Neural cell (in vitro differentiated cells): ENCODE measurements at regions not wholly inside any gene's neighbourhood (a gene's known extent, or its start where the extent isn't known, plus 50 kb on each side); places are given as distances from the start of the nearest gene placed in this dataset.
"Not testable (repeated sequence)": the region's sequence is repeated elsewhere in the genome, so short reads cannot be mapped to it uniquely, and the experiment has no call there.

Experiments used
- H2AFZ ChIP-seq: fragments of 200-600, 300-800 bp; sonication (generic), shearing (Covaris generic); 2 replicates; pipeline ENCODE4 v1.6.0; 2014; ENCODE audit warnings: low read depth, mild to moderate bottlenecking, antibody characterized with exemption, low read length, moderate library complexity
- H3F3A ChIP-seq: fragments of 200-600 bp; shearing (Covaris generic); 2 replicates; pipeline ENCODE4 v1.6.1; 2016; ENCODE audit warnings: mild to moderate bottlenecking, moderate library complexity, mixed read lengths, antibody characterized with exemption, low read length; ENCODE audit not compliant: insufficient read depth, poor library complexity, severe bottlenecking
- H3K27ac ChIP-seq: fragments of 200-600, 300-800 bp; sonication (generic), shearing (Covaris generic); 2 replicates; pipeline ENCODE4 v1.5.1; 2014; ENCODE audit warnings: mild to moderate bottlenecking, low read length, moderate library complexity
- H3K27me3 ChIP-seq: fragments of 300-800, 200-600 bp; sonication (generic), shearing (Covaris generic); 2 replicates; pipeline ENCODE4 v1.6.0; 2014; ENCODE audit warnings: mild to moderate bottlenecking, low read depth, low read length, moderate library complexity; ENCODE audit not compliant: insufficient read depth
- H3K36me3 ChIP-seq: fragments of 300-800, 200-600 bp; sonication (generic), shearing (Covaris generic); 2 replicates; pipeline ENCODE4 v1.5.1; 2014; ENCODE audit warnings: mild to moderate bottlenecking, antibody characterized with exemption, low read length, moderate library complexity; ENCODE audit not compliant: insufficient read depth
- H3K4me2 ChIP-seq: fragments of 300-800, 200-600 bp; sonication (generic), shearing (Covaris generic); 2 replicates; pipeline ENCODE4 v1.6.0; 2014; ENCODE audit warnings: mild to moderate bottlenecking, low read length
- H3K4me3 ChIP-seq: fragments of 300-800, 200-600 bp; sonication (generic), shearing (Covaris generic); 2 replicates; pipeline ENCODE4 v1.5.1; 2014; ENCODE audit warnings: mild to moderate bottlenecking, low read length, moderate library complexity
- H3K79me2 ChIP-seq: fragments of 200-600 bp; shearing (Covaris generic); replicated peaks from 2 replicates; pipeline ENCODE4 v1.6.0; 2014; ENCODE audit warnings: mild to moderate bottlenecking, low read length, moderate library complexity; ENCODE audit not compliant: insufficient read depth
- H3K9ac ChIP-seq: fragments of 300-800, 200-600 bp; sonication (generic), shearing (Covaris generic); 2 replicates; pipeline ENCODE4 v1.6.1; 2016; ENCODE audit warnings: mild to moderate bottlenecking, low read length, mixed read lengths
- H3K9me2 ChIP-seq: fragments of 200-600 bp; shearing (Covaris generic); 2 replicates; pipeline ENCODE4 v1.6.1; 2016; ENCODE audit warnings: mild to moderate bottlenecking, low read length, mixed read lengths; ENCODE audit not compliant: insufficient read depth
- H3K9me3 ChIP-seq: fragments of 200-600, 300-800 bp; sonication (generic), shearing (Covaris generic); 2 replicates; pipeline ENCODE4 v1.6.1; 2016; ENCODE audit warnings: mild to moderate bottlenecking, mixed run types, low read length, moderate library complexity, mixed read lengths
- H4K20me1 ChIP-seq: fragments of 200-600 bp; shearing (Covaris generic); 2 replicates; pipeline ENCODE4 v1.6.1; 2016; ENCODE audit warnings: mild to moderate bottlenecking, mixed run types; ENCODE audit not compliant: insufficient read depth
- EP300 ChIP-seq: fragments of 450-650 bp; conservative IDR thresholded peaks from 2 replicates; pipeline ENCODE4 v1.6.1; 2014; ENCODE audit warnings: antibody characterized with exemption, mild to moderate bottlenecking, moderate library complexity; ENCODE audit not compliant: poor library complexity, severe bottlenecking
- MXI1 ChIP-seq: fragments of 450-650 bp; conservative IDR thresholded peaks from 2 replicates; pipeline ENCODE4 v1.6.1; 2014; ENCODE audit warnings: antibody characterized with exemption, mild to moderate bottlenecking; ENCODE audit not compliant: poor library complexity, severe bottlenecking
- TAF1 ChIP-seq: IDR thresholded peaks from 2 replicates; pipeline ENCODE4 v1.6.1; 2012; ENCODE audit warnings: low read depth
- TF ChIP-seq, protein P1 (sequence below): IDR thresholded peaks from 2 replicates; pipeline ENCODE4 v1.6.1; 2012; ENCODE audit warnings: borderline replicate concordance
- TF ChIP-seq, protein P2 (sequence below): fragments of 450-650 bp; IDR thresholded peaks from 2 replicates; pipeline ENCODE4 v1.5.1; 2014; ENCODE audit warnings: antibody characterized with exemption, mild to moderate bottlenecking, moderate library complexity; ENCODE audit not compliant: poor library complexity, severe bottlenecking

DNA sequence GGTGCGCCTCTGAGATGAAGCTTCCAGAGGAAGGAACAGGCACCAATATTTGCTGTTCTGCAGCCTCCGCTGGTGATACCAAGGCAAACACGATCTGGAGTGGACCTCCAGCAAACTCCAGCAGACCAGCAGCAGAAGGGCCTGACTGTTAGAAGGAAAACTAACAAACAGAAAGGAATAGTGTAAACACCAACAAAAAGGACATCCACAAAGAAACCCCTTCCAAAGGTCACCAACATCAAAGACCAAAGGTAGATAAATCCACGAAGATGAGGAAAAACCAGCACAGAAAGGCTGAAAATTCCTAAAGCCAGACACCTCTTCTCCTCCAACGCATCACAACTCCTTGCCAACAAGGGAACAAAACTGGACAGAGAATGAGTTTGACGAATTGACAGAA lies 68.1 kb upstream of the LIPC start:
- not testable (repeated sequence) for H3K4me2 ChIP-seq, H3K4me3 ChIP-seq, H3K9me3 ChIP-seq, H4K20me1 ChIP-seq, H2AFZ ChIP-seq, H3K27ac ChIP-seq, H3K79me2 ChIP-seq, H3K27me3 ChIP-seq, H3K36me3 ChIP-seq, H3F3A ChIP-seq, H3K9me2 ChIP-seq, H3K9ac ChIP-seq

DNA sequence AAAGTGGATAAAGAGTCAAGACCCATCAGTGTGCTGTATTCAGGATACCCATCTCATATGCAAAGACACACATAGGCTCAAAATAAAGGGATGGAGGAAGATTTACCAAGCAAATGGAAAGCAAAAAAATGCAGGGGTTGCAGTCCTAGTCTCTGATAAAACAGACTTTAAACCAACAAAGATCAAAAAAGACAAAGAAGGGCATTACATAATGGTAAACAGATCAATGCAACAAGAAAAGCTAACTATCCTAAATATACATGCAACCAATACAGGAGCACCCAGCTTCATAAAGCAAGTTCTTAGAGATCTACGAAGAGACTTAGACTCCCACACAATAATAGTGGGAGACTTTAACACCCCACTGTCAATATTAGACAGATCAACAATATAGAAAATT lies 66.7 kb upstream of the LIPC start:
- not testable (repeated sequence) for H3K9me2 ChIP-seq, H2AFZ ChIP-seq, H3K4me3 ChIP-seq, H3F3A ChIP-seq, H3K4me2 ChIP-seq, H3K36me3 ChIP-seq, H3K79me2 ChIP-seq, H3K9me3 ChIP-seq, H3K27ac ChIP-seq, H3K27me3 ChIP-seq, H4K20me1 ChIP-seq, H3K9ac ChIP-seq

DNA sequence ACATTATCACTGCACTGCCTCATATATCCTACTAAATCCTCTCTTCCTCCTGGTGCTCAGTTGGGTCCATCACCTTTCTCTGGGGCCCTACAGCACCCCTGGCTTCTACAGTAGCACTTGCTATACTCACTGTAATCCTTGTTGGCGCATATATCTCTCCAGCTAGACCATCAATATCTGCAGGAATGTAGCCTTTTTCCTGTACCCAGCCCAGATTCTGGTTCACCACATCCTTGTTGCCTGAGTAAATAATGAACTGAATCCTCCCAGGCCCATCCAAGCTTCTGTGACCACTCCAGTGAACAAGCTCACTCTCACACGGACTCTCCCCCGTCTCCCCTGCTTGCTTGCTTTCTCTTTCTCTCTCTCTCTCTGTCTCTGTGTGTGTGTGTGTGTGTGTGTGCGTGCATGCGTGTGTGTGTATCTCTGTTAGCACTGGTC lies 62.5 kb upstream of the LIPC start:
- no peaks in the 10 kb centered on the region for H3K36me3 ChIP-seq
- peaks cover 4% of the 10 kb centered on the region for H3K9me3 ChIP-seq
- no peaks in the 10 kb centered on the region for H3K27me3 ChIP-seq
- H3F3A ChIP-seq: no peaks in the 10 kb centered on the region
- H2AFZ ChIP-seq: no peak overlapping the region
- H4K20me1 ChIP-seq: no peaks in the 10 kb centered on the region
- H3K4me2 ChIP-seq: no peak overlapping the region
- H3K9ac ChIP-seq: no peak overlapping the region
- H3K9me2 ChIP-seq: no peaks in the 10 kb centered on the region
- no peak overlapping the region for H3K27ac ChIP-seq
- TF ChIP-seq, protein P1, sequence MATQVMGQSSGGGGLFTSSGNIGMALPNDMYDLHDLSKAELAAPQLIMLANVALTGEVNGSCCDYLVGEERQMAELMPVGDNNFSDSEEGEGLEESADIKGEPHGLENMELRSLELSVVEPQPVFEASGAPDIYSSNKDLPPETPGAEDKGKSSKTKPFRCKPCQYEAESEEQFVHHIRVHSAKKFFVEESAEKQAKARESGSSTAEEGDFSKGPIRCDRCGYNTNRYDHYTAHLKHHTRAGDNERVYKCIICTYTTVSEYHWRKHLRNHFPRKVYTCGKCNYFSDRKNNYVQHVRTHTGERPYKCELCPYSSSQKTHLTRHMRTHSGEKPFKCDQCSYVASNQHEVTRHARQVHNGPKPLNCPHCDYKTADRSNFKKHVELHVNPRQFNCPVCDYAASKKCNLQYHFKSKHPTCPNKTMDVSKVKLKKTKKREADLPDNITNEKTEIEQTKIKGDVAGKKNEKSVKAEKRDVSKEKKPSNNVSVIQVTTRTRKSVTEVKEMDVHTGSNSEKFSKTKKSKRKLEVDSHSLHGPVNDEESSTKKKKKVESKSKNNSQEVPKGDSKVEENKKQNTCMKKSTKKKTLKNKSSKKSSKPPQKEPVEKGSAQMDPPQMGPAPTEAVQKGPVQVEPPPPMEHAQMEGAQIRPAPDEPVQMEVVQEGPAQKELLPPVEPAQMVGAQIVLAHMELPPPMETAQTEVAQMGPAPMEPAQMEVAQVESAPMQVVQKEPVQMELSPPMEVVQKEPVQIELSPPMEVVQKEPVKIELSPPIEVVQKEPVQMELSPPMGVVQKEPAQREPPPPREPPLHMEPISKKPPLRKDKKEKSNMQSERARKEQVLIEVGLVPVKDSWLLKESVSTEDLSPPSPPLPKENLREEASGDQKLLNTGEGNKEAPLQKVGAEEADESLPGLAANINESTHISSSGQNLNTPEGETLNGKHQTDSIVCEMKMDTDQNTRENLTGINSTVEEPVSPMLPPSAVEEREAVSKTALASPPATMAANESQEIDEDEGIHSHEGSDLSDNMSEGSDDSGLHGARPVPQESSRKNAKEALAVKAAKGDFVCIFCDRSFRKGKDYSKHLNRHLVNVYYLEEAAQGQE: no peak
- no peak for TF ChIP-seq TAF1
- no peaks in the 10 kb centered on the region for H3K79me2 ChIP-seq
- no peak overlapping the region for H3K4me3 ChIP-seq

DNA sequence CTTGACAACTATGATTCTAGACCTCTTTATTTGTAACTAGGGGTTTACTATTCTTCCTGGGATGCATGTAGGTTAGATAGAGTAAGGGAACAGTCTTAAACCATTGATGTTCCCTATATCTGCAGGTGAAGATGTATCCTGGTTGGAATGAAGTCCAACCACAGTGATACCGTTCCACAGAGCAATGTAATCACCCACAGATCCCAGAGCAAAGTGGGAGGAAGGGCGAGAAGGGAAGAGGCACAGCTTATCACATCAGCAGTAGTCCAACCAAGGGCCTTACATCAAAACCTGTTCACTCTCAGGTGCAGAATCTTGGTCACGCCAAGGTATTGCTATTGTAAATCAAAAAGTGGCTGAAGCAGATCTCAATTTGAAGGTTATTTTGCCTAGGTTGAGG lies 61.8 kb upstream of the LIPC start:
- H3F3A ChIP-seq: no peaks in the 10 kb centered on the region
- TF ChIP-seq, protein P2, sequence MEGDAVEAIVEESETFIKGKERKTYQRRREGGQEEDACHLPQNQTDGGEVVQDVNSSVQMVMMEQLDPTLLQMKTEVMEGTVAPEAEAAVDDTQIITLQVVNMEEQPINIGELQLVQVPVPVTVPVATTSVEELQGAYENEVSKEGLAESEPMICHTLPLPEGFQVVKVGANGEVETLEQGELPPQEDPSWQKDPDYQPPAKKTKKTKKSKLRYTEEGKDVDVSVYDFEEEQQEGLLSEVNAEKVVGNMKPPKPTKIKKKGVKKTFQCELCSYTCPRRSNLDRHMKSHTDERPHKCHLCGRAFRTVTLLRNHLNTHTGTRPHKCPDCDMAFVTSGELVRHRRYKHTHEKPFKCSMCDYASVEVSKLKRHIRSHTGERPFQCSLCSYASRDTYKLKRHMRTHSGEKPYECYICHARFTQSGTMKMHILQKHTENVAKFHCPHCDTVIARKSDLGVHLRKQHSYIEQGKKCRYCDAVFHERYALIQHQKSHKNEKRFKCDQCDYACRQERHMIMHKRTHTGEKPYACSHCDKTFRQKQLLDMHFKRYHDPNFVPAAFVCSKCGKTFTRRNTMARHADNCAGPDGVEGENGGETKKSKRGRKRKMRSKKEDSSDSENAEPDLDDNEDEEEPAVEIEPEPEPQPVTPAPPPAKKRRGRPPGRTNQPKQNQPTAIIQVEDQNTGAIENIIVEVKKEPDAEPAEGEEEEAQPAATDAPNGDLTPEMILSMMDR: no peak
- no peak for TF ChIP-seq MXI1
- TF ChIP-seq, protein P1: no peak
- no peak for TF ChIP-seq EP300
- no peaks in the 10 kb centered on the region for H3K36me3 ChIP-seq
- no peak overlapping the region for H3K9ac ChIP-seq
- H3K79me2 ChIP-seq: no peaks in the 10 kb centered on the region
- no peaks in the 10 kb centered on the region for H3K9me2 ChIP-seq
- peaks cover 4% of the 10 kb centered on the region for H3K9me3 ChIP-seq
- H2AFZ ChIP-seq: no peak overlapping the region
- H3K4me3 ChIP-seq: no peak overlapping the region
- H4K20me1 ChIP-seq: no peaks in the 10 kb centered on the region
- no peak overlapping the region for H3K27ac ChIP-seq
- no peak overlapping the region for H3K4me2 ChIP-seq
- no peaks in the 10 kb centered on the region for H3K27me3 ChIP-seq
